GM12875 (cell line): ENCODE measurements at regions not wholly inside any gene's neighbourhood (a gene's known extent, or its start where the extent isn't known, plus 50 kb on each side); places are given as distances from the start of the nearest gene placed in this dataset.

ENCODE experiments used
- H3K4me3 ChIP-seq: one replicate; pipeline ENCODE4 v1.5.1; 2011; ENCODE audit warnings: low read depth, low read length, control low read depth
- TF ChIP-seq, protein P1 (sequence below): IDR thresholded peaks from 2 replicates; pipeline ENCODE4 v1.5.1; 2011; ENCODE audit warnings: low read depth, mild to moderate bottlenecking, control low read depth, inconsistent platforms, low read length, moderate library complexity, borderline replicate concordance; ENCODE audit not compliant: insufficient read depth

DNA sequence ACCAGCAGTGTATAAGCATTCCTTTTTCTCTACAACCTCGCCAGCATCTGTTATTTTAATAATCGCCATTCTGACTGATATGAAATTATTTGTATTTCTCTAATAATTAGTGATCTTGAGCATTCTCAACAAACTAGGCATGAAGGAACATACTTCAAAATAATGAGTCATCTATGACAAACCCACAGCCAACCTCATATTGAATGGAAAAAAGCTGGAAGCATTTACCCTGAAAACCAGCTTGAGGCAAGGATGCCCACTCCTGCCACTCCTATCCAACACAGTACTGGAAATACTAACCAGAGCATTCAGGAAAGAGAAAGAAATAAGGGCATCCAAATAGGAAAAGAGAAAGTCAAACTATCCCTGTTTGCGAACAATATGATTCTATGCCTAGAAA is 390.6 kb upstream of the ID4 start:
- no peak overlapping the region for H3K4me3 ChIP-seq
- TF ChIP-seq, protein P1, sequence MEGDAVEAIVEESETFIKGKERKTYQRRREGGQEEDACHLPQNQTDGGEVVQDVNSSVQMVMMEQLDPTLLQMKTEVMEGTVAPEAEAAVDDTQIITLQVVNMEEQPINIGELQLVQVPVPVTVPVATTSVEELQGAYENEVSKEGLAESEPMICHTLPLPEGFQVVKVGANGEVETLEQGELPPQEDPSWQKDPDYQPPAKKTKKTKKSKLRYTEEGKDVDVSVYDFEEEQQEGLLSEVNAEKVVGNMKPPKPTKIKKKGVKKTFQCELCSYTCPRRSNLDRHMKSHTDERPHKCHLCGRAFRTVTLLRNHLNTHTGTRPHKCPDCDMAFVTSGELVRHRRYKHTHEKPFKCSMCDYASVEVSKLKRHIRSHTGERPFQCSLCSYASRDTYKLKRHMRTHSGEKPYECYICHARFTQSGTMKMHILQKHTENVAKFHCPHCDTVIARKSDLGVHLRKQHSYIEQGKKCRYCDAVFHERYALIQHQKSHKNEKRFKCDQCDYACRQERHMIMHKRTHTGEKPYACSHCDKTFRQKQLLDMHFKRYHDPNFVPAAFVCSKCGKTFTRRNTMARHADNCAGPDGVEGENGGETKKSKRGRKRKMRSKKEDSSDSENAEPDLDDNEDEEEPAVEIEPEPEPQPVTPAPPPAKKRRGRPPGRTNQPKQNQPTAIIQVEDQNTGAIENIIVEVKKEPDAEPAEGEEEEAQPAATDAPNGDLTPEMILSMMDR, result no peak

DNA sequence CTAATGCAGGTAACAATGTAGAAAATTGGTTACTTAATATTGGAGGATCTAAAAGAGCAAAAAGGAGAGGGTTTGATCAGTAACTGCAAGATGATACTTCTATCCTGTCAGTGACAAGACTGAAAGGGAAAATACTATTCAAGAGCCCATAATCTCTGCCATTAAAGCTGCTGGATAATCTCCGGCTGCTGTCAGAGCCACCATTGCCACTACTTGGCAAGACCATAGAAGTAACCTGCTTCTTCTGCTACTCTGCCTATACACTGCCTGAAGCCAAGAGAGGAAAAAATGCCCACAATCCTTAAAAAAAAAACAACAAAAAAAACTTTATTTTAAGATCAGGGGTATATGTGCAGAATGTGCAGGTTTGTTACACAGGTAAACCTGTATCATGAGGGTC is 386.5 kb upstream of the ID4 start:
- no peak overlapping the region for H3K4me3 ChIP-seq
- TF ChIP-seq, protein P1, result no peak

DNA sequence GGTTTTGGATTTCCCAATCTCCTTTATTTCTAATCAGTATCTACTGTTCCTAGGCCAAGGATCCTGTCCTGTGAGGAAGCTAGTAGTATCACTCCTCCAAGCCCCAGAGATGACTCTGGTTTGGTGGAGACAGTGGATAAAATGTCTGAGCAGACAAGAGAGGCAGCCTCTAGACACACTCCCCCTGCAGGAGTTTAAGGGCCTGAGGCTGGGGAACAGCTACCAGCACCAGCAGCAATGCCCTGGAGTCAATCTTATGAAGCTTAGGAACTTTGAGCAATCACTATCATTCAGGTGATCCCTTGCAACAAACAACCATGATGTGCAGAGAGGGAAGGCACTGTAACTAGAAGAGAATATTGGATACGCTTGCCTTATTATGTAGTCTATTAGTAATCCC is 384.7 kb upstream of the ID4 start:
- TF ChIP-seq, protein P1, result no peak
- no peak overlapping the region for H3K4me3 ChIP-seq

DNA sequence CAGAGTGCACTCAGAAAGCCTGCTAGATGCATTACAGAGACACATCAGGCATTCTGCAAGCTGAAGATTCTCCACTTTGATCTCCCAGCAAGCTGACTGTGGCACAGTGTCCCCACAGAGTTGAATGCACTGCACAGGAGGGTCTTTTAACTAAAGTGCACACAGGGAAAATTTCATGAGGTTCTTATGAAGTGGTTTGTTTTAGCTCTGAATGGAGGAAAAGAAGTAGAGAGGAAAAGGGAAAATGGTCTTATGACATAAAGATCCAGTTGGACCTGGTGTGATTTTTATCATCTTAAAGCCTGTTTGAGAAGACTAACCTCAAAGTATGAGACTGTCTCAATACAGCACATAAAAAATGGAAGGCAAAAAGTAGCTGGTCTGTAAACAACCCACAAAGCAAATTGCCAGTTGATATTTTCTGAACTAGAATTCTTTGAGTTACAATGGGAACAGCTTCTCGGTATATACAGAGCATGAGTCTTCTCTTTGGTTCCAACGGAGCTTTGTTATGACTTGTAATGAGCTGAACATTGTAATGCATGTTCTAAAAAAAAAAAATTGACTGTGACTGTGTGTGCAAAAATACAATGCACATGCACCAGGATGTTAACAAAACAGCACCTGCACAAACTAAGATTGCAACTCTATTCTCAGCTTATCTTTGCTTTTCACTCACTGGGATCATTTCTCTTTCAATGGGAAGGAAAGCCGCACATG is 383.0 kb upstream of the ID4 start:
- no peak overlapping the region for H3K4me3 ChIP-seq
- TF ChIP-seq, protein P1, result no peak

DNA sequence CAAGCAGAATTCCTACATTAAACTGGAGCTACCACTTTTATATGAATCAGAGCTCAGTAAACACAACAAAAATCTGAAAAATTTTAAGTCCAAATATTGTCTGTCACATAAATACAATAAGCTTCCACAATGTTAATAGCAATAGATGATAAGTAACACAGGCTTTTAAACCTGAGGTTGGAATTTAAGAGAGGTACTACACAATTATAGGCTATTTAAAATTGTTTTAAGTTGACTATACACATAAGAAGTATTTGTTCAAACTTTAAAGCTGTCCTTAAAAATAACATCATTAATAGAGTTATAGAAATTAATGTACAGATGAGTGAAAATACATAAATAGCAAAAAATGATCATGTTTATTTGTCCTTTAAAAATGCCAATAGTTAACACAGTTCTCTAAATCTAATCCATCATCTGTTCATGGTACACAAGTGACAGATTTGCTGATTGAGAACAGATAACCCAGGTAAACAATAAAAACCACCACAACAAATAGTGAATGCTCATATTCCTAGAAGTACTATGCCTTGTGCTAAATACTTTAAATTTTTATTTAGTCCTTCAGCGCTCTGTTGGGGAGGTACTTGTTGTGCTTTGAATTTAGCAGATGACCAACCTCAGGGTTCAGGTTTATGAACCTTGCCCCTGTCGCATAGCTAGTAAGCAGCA is 382.3 kb upstream of the ID4 start:
- H3K4me3 ChIP-seq, result no peak overlapping the region
- TF ChIP-seq, protein P1, result no peak

DNA sequence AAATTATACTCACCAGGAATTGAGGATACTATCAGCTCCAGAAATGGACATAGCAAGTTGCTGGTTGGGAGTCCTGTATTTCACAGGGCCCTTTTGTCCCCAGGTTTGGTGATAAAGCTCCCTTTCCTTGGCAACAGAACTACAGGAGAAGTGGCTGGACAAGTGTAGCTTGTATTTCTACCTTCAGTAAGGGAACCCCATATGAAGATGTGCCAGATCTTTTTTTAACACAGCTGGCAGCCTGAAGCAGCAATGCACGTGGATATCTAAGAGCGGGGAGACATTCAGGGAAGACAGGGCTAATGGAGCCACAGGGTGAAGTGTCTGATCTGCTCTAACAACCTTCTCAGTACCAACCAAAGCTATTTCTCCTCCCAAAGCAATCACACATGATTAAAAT is 373.9 kb upstream of the ID4 start:
- no peak overlapping the region for H3K4me3 ChIP-seq
- TF ChIP-seq, protein P1, result no peak

DNA sequence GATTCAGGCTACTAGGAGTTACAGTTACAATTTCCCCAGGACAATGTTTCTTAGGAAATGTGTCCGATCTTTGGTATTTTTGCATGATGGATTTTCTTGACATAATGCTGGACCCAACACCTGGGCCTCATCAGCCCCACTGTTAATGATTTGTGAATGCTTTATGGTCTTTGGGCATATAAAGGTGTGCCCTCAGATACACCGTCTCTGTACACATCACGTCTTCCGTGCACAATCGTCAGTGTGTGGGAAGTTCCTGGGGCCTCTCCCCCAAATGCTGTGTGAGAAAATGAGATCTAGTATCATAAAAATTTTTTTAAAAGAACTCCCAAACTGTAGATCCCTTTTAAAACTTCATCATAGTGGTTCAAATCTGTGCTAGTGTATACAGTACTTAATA is 373.2 kb upstream of the ID4 start:
- no peak overlapping the region for H3K4me3 ChIP-seq
- TF ChIP-seq, protein P1, result no peak
